Right renal pelvis (tissue), 4 donors: ENCODE measurements at regions not wholly inside any gene's neighbourhood (a gene's known extent, or its start where the extent isn't known, plus 50 kb on each side); places are given as distances from the start of the nearest gene placed in this dataset.
"Not testable (repeated sequence)": the region's sequence is repeated elsewhere in the genome, so short reads cannot be mapped to it uniquely, and the experiment has no call there.

Experiments used
- DNase-seq, 4 donors: peaks; one replicate each; pipeline ENCODE4 v3.0.0-alpha.2; 2013; ENCODE audit warnings: low read depth in 4 of 4, low spot score in 3 of 4, missing footprints in 1 of 4

GRCh38 chr3:71944482-71945065 is 159.6 kb upstream of the PROK2 start:
- DNase-seq, result no peak

- DNase-seq, result no peak
These were observed 157.7 kb upstream of the PROK2 start for GRCh38 chr3:71942432-71943187.

- no peak for DNase-seq
These were observed 155.5 kb upstream of the PROK2 start for GRCh38 chr3:71940486-71940885.

GRCh38 chr3:71938081-71938480 is 153.1 kb upstream of the PROK2 start:
- DNase-seq, result not testable (repeated sequence)

- no peak for DNase-seq
These were observed 151.7 kb upstream of the PROK2 start for GRCh38 chr3:71936681-71937080.

GRCh38 chr3:71934520-71935270 is 149.7 kb upstream of the PROK2 start:
- no peak for DNase-seq

GRCh38 chr3:71931922-71932321 is 147.0 kb upstream of the PROK2 start:
- DNase-seq, result no peak

GRCh38 chr3:71930056-71930991 is 145.4 kb upstream of the PROK2 start:
- DNase-seq, result no peak

GRCh38 chr3:71928212-71928611 is 143.3 kb upstream of the PROK2 start:
- DNase-seq, result no peak

GRCh38 chr3:71927505-71928066 is 142.6 kb upstream of the PROK2 start:
- DNase-seq, result no peak

- DNase-seq, result no peak
These were observed 141.7 kb upstream of the PROK2 start for GRCh38 chr3:71926616-71927015.

GRCh38 chr3:71926262-71926600 is 141.3 kb upstream of the PROK2 start:
- peak in 2 of 4 donors; percentile 25 to 27 for DNase-seq

GRCh38 chr3:71925511-71926261 is 140.7 kb upstream of the PROK2 start:
- DNase-seq, result not testable (repeated sequence)

GRCh38 chr3:71924721-71925120 is 139.8 kb upstream of the PROK2 start:
- no peak for DNase-seq

- no peak for DNase-seq
These were observed 136.1 kb upstream of the PROK2 start for GRCh38 chr3:71921036-71921435.

GRCh38 chr3:71919572-71919971 is 134.6 kb upstream of the PROK2 start:
- DNase-seq, result no peak

GRCh38 chr3:71917545-71917944 is 132.6 kb upstream of the PROK2 start:
- DNase-seq, result no peak

- no peak for DNase-seq
These were observed 131.9 kb upstream of the PROK2 start for GRCh38 chr3:71916747-71917369.

- DNase-seq, result no peak
These were observed 128.0 kb upstream of the PROK2 start for GRCh38 chr3:71912839-71913495.
